ENCODE measurements at regions not wholly inside any gene's neighbourhood (a gene's known extent, or its start where the extent isn't known, plus 50 kb on each side); places are given as distances from the start of the nearest gene placed in this dataset.

DNA sequence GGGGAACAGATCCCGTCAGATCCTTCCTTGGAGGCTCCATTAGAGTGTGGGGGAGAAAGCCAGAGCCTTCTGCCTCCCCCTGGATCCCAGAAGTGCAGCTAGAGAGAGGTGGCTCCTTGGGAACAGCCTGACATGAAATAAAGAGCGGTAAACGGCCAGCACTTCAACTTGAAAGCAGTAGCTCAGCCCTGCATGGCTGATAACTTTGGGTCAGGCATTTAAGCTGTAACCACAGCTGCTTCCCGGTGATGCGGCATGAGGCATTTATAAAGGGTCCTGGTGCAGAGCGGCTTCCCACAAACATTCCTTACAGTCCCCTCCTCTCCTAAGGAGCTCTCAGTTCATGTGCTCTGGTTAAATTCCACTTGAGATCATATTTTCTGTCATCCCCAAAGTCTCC lies 960.3 kb downstream of the VRK1 start:
- TF ChIP-seq, protein P1, sequence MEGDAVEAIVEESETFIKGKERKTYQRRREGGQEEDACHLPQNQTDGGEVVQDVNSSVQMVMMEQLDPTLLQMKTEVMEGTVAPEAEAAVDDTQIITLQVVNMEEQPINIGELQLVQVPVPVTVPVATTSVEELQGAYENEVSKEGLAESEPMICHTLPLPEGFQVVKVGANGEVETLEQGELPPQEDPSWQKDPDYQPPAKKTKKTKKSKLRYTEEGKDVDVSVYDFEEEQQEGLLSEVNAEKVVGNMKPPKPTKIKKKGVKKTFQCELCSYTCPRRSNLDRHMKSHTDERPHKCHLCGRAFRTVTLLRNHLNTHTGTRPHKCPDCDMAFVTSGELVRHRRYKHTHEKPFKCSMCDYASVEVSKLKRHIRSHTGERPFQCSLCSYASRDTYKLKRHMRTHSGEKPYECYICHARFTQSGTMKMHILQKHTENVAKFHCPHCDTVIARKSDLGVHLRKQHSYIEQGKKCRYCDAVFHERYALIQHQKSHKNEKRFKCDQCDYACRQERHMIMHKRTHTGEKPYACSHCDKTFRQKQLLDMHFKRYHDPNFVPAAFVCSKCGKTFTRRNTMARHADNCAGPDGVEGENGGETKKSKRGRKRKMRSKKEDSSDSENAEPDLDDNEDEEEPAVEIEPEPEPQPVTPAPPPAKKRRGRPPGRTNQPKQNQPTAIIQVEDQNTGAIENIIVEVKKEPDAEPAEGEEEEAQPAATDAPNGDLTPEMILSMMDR (IDR thresholded peaks at IDR 0.05), result no peak
- no peak for TF ChIP-seq POLR2AphosphoS5 (IDR thresholded peaks at IDR 0.05)
